ENCODE measurements at regions not wholly inside any gene's neighbourhood (a gene's known extent, or its start where the extent isn't known, plus 50 kb on each side); places are given as distances from the start of the nearest gene placed in this dataset.

- no peak overlapping the region for H3K27ac Mint-ChIP-seq
- no peaks in the 10 kb centered on the region for H3K36me3 Mint-ChIP-seq
- H3K4me3 Mint-ChIP-seq, result no peak overlapping the region
- H3K4me1 Mint-ChIP-seq, result no peaks in the 10 kb centered on the region
- ATAC-seq (no peak), DNase-seq (no peak)
- H3K9me3 Mint-ChIP-seq (ENCODE audit: low read depth), result peaks cover 8% of the 10 kb centered on the region
- no peaks in the 10 kb centered on the region for H3K27me3 Mint-ChIP-seq
- CTCF ChIA-PET, result no interaction called here
Observed at GRCh38 chr4:132587626-132588025, 561.5 kb upstream of the PCDH10 start.

GRCh38 chr4:132592340-132592739 lies 556.8 kb upstream of the PCDH10 start:
- peaks cover 5% of the 10 kb centered on the region for H3K9me3 Mint-ChIP-seq (ENCODE audit: low read depth)
- H3K27me3 Mint-ChIP-seq, result no peaks in the 10 kb centered on the region
- H3K36me3 Mint-ChIP-seq, result no peaks in the 10 kb centered on the region
- no peak overlapping the region for H3K27ac Mint-ChIP-seq
- H3K4me3 Mint-ChIP-seq, result no peak overlapping the region
- DNase-seq (no peak), ATAC-seq (no peak)
- no peaks in the 10 kb centered on the region for H3K4me1 Mint-ChIP-seq
- CTCF ChIA-PET, result interaction anchor here (0.6 kb wide), 1 partner anchor 596 kb away, joined by 3 read pairs; no protein-coding TSS in a partner anchor

GRCh38 chr4:132592850-132593249 lies 556.2 kb upstream of the PCDH10 start:
- Mint-ChIP-seq H3K27me3 (no peaks in the 10 kb centered on the region), H3K27ac (no peak overlapping the region), H3K4me1 (no peaks in the 10 kb centered on the region), H3K36me3 (no peaks in the 10 kb centered on the region), H3K9me3 (ENCODE audit: low read depth) (peaks cover 5% of the 10 kb centered on the region), H3K4me3 (no peak overlapping the region)
- ATAC-seq (no peak), DNase-seq (no peak)
- CTCF ChIA-PET, result no interaction called here

- Mint-ChIP-seq H3K36me3 (no peaks in the 10 kb centered on the region), H3K27ac (no peak overlapping the region), H3K4me3 (no peak overlapping the region), H3K9me3 (ENCODE audit: low read depth) (peaks cover 5% of the 10 kb centered on the region), H3K27me3 (no peaks in the 10 kb centered on the region), H3K4me1 (no peaks in the 10 kb centered on the region)
- CTCF ChIA-PET, result no interaction called here
- DNase-seq, result no peak
- ATAC-seq, result no peak
Observed at GRCh38 chr4:132593717-132594400, 555.2 kb upstream of the PCDH10 start.

GRCh38 chr4:132596186-132596585 lies 552.9 kb upstream of the PCDH10 start:
- H3K36me3 Mint-ChIP-seq, result no peaks in the 10 kb centered on the region
- CTCF ChIA-PET, result no interaction called here

GRCh38 chr4:132605551-132605950 lies 543.5 kb upstream of the PCDH10 start:
- ATAC-seq (no peak), DNase-seq (no peak)
- no peaks in the 10 kb centered on the region for H3K9me3 Mint-ChIP-seq (ENCODE audit: low read depth)
- CTCF ChIA-PET, result no interaction called here
- H3K36me3 Mint-ChIP-seq, result no peaks in the 10 kb centered on the region
- no peak overlapping the region for H3K4me3 Mint-ChIP-seq
- no peaks in the 10 kb centered on the region for H3K4me1 Mint-ChIP-seq
- no peaks in the 10 kb centered on the region for H3K27me3 Mint-ChIP-seq
- no peak overlapping the region for H3K27ac Mint-ChIP-seq

More at GRCh38 chr4:132596186-132596585, 552.9 kb upstream of the PCDH10 start:
- DNase-seq (no peak), ATAC-seq (no peak)
- H3K27me3 Mint-ChIP-seq, result no peaks in the 10 kb centered on the region
- H3K27ac Mint-ChIP-seq, result no peak overlapping the region
- no peaks in the 10 kb centered on the region for H3K4me1 Mint-ChIP-seq
- H3K9me3 Mint-ChIP-seq (ENCODE audit: low read depth), result peaks cover 5% of the 10 kb centered on the region
- no peak overlapping the region for H3K4me3 Mint-ChIP-seq

GRCh38 chr4:132614682-132615081 lies 534.4 kb upstream of the PCDH10 start:
- DNase-seq, result no peak
- ATAC-seq, result no peak
- no peaks in the 10 kb centered on the region for H3K36me3 Mint-ChIP-seq
- H3K9me3 Mint-ChIP-seq (ENCODE audit: low read depth), result peaks cover 3% of the 10 kb centered on the region
- CTCF ChIA-PET, result no interaction called here
- no peaks in the 10 kb centered on the region for H3K4me1 Mint-ChIP-seq
- no peak overlapping the region for H3K27ac Mint-ChIP-seq
- no peak overlapping the region for H3K4me3 Mint-ChIP-seq
- no peaks in the 10 kb centered on the region for H3K27me3 Mint-ChIP-seq

GRCh38 chr4:132619968-132620367 lies 529.1 kb upstream of the PCDH10 start:
- no peak overlapping the region for H3K27ac Mint-ChIP-seq
- H3K27me3 Mint-ChIP-seq, result no peaks in the 10 kb centered on the region
- no peak overlapping the region for H3K4me3 Mint-ChIP-seq
- no peaks in the 10 kb centered on the region for H3K4me1 Mint-ChIP-seq
- H3K9me3 Mint-ChIP-seq (ENCODE audit: low read depth), result peaks cover 5% of the 10 kb centered on the region
- no peaks in the 10 kb centered on the region for H3K36me3 Mint-ChIP-seq
- no peak for ATAC-seq
- CTCF ChIA-PET, result no interaction called here
- no peak for DNase-seq

- no peak overlapping the region for H3K27ac Mint-ChIP-seq
- H3K4me1 Mint-ChIP-seq, result no peaks in the 10 kb centered on the region
- H3K4me3 Mint-ChIP-seq, result no peak overlapping the region
- CTCF ChIA-PET, result no interaction called here
- peaks cover 1% of the 10 kb centered on the region for H3K9me3 Mint-ChIP-seq (ENCODE audit: low read depth)
- H3K27me3 Mint-ChIP-seq, result no peaks in the 10 kb centered on the region
- no peaks in the 10 kb centered on the region for H3K36me3 Mint-ChIP-seq
- no peak for DNase-seq
- no peak for ATAC-seq
Observed at GRCh38 chr4:132642016-132642817, 506.9 kb upstream of the PCDH10 start.

- Mint-ChIP-seq H3K4me1 (no peaks in the 10 kb centered on the region), H3K36me3 (no peaks in the 10 kb centered on the region), H3K27me3 (no peaks in the 10 kb centered on the region), H3K4me3 (no peak overlapping the region), H3K27ac (no peak overlapping the region), H3K9me3 (ENCODE audit: low read depth) (no peaks in the 10 kb centered on the region)
- ATAC-seq (no peak), DNase-seq (no peak)
- CTCF ChIA-PET, result no interaction called here
Observed at GRCh38 chr4:132646186-132646585, 502.9 kb upstream of the PCDH10 start.

- Mint-ChIP-seq H3K4me3 (no peak overlapping the region), H3K27ac (no peak overlapping the region), H3K36me3 (no peaks in the 10 kb centered on the region), H3K9me3 (ENCODE audit: low read depth) (peaks cover 6% of the 10 kb centered on the region), H3K27me3 (no peaks in the 10 kb centered on the region), H3K4me1 (no peaks in the 10 kb centered on the region)
- ATAC-seq (no peak), DNase-seq (no peak)
- CTCF ChIA-PET, result no interaction called here
Observed at GRCh38 chr4:132651196-132651595, 497.9 kb upstream of the PCDH10 start.

GRCh38 chr4:132660181-132660580 lies 488.9 kb upstream of the PCDH10 start:
- DNase-seq, result no peak
- CTCF ChIA-PET, result no interaction called here
- Mint-ChIP-seq H3K27me3 (no peaks in the 10 kb centered on the region), H3K9me3 (ENCODE audit: low read depth) (peaks cover 8% of the 10 kb centered on the region), H3K4me1 (no peaks in the 10 kb centered on the region), H3K36me3 (no peaks in the 10 kb centered on the region), H3K27ac (no peak overlapping the region), H3K4me3 (no peak overlapping the region)
- no peak for ATAC-seq

GRCh38 chr4:132662456-132662855 lies 486.6 kb upstream of the PCDH10 start:
- CTCF ChIA-PET, result no interaction called here
- Mint-ChIP-seq H3K36me3 (no peaks in the 10 kb centered on the region), H3K27ac (no peak overlapping the region), H3K4me1 (no peaks in the 10 kb centered on the region), H3K4me3 (no peak overlapping the region), H3K9me3 (ENCODE audit: low read depth) (peaks cover 3% of the 10 kb centered on the region), H3K27me3 (no peaks in the 10 kb centered on the region)
- ATAC-seq (no peak), DNase-seq (no peak)

- Mint-ChIP-seq H3K36me3 (no peaks in the 10 kb centered on the region), H3K4me1 (no peaks in the 10 kb centered on the region), H3K27me3 (no peaks in the 10 kb centered on the region), H3K9me3 (ENCODE audit: low read depth) (peaks cover 3% of the 10 kb centered on the region), H3K27ac (no peak overlapping the region), H3K4me3 (no peak overlapping the region)
- ATAC-seq, result no peak
- CTCF ChIA-PET, result no interaction called here
- DNase-seq, result no peak
Observed at GRCh38 chr4:132669786-132670185, 479.3 kb upstream of the PCDH10 start.
